ENCODE measurements at regions not wholly inside any gene's neighbourhood (a gene's known extent, or its start where the extent isn't known, plus 50 kb on each side); places are given as distances from the start of the nearest gene placed in this dataset.
A peak's percentile ranks its signal among the peaks of the same experiment; 100 is the strongest.

GRCh38 chr11:15650105-15650938 is 535.6 kb downstream of the INSC start (continued):
- peak; percentile 68 for TF ChIP-seq HDAC1 (CRISPR knock-in tag; IDR thresholded peaks at IDR 0.05)
- TF ChIP-seq BCL3 (CRISPR knock-in tag; IDR thresholded peaks at IDR 0.05): peak; percentile 63; the same call in 1 of the 2 replicates
- 0 out of 2 replicates have a peak, but pooled peaks have one; percentile 39 for TF ChIP-seq ZSCAN22 (CRISPR knock-in tag; IDR thresholded peaks at IDR 0.05)
- TF ChIP-seq RFX3 (CRISPR knock-in tag; IDR thresholded peaks at IDR 0.05): no peak
- TF ChIP-seq ZNF441 (CRISPR knock-in tag; IDR thresholded peaks at IDR 0.05; ENCODE audit: borderline replicate concordance): peak; percentile 54; the same call in 1 of the 2 replicates
- TF ChIP-seq MXI1 (IDR thresholded peaks at IDR 0.05; ENCODE audit: borderline replicate concordance, low read depth, low read length): peak; percentile 54; the same call in 1 of the 3 replicates
- TF ChIP-seq ZNF318 (CRISPR knock-in tag; IDR thresholded peaks at IDR 0.05): no peak
- TF ChIP-seq ZNF414 (CRISPR knock-in tag; IDR thresholded peaks at IDR 0.05): peak; percentile 94
- TF ChIP-seq ZMYM4 (CRISPR knock-in tag; IDR thresholded peaks at IDR 0.05): peak; percentile 93
- TF ChIP-seq ZNF296 (CRISPR knock-in tag; conservative IDR thresholded peaks at IDR 0.05): no peak
- peak; percentile 71; the same call in 1 of the 2 replicates for TF ChIP-seq ZNF124 (CRISPR knock-in tag; IDR thresholded peaks at IDR 0.05)
- TF ChIP-seq PRDM4 (CRISPR knock-in tag; IDR thresholded peaks at IDR 0.05; ENCODE audit: borderline replicate concordance): no peak
- peak; percentile 75; the same call in 1 of the 2 replicates for TF ChIP-seq ZNF317 (CRISPR knock-in tag; IDR thresholded peaks at IDR 0.05)
- TF ChIP-seq ERF (CRISPR knock-in tag; IDR thresholded peaks at IDR 0.05): peak; percentile 89; the same call in 1 of the 2 replicates
- TF ChIP-seq SCMH1 (CRISPR knock-in tag; IDR thresholded peaks at IDR 0.05; ENCODE audit: borderline replicate concordance): no peak
